ENCODE measurements at regions not wholly inside any gene's neighbourhood (a gene's known extent, or its start where the extent isn't known, plus 50 kb on each side); places are given as distances from the start of the nearest gene placed in this dataset.

GRCh38 chr9:129266536-129266935 lies 88.5 kb upstream of the IER5L start:
- TF ChIP-seq POLR2AphosphoS5 (IDR thresholded peaks at IDR 0.05) (no peak), CTCF (IDR thresholded peaks at IDR 0.05) (no peak), POLR2A (IDR thresholded peaks at IDR 0.05) (no peak), EP300 (IDR thresholded peaks at IDR 0.05) (no peak)
